IMR-90 (cell line): ENCODE measurements at regions not wholly inside any gene's neighbourhood (a gene's known extent, or its start where the extent isn't known, plus 50 kb on each side); places are given as distances from the start of the nearest gene placed in this dataset.

Experiments used
- ATAC-seq: fragments of 200-7000 bp; cut with Tn5 transposase; 2 replicates; pipeline ENCODE4 v1.9.1; 2020; ENCODE audit warnings: low read depth, mild to moderate bottlenecking, moderate library complexity
- BruUV-seq: library from RNA; stranded (reverse); fragments of 400-500 nt; replicated peaks from 2 replicates; lab custom pipeline; 2021; lab: Mats Ljungman, UMichigan
- CTCF ChIA-PET: fragments of 300-600 bp; formaldehyde crosslinking; extraction: SDS; loops from one replicate; lab custom pipeline; 2021; ENCODE audit warnings: antibody characterized with exemption; lab: Yijun Ruan, JAX
- POLR2A ChIA-PET: fragments of 300-600 bp; sonication (Branson Sonifier 250); formaldehyde crosslinking; loops from one replicate; lab custom pipeline; 2022; ENCODE audit warnings: antibody characterized with exemption; ENCODE audit not compliant: unreplicated experiment; lab: Charles Lee
- DNase-seq: peaks from one replicate; pipeline ENCODE4 v3.0.0; 2013
- H2AFZ ChIP-seq: replicated peaks from 2 replicates; pipeline ENCODE3; 2013; ENCODE audit warnings: low read length, mild to moderate bottlenecking; ENCODE audit not compliant: poor library complexity
- H2AK5ac ChIP-seq: 2 replicates; pipeline ENCODE4 v1.6.1; 2013; ENCODE audit warnings: low read depth, low read length, inconsistent platforms
- H2AK9ac ChIP-seq: replicated peaks from 2 replicates; pipeline ENCODE3; 2013; ENCODE audit warnings: mild to moderate bottlenecking, low read depth, low read length, moderate library complexity; ENCODE audit not compliant: poor library complexity
- H2BK120ac ChIP-seq: 2 replicates; pipeline ENCODE4 v1.6.1; 2013; ENCODE audit warnings: low read depth, low read length, inconsistent platforms
- H2BK15ac ChIP-seq: 3 replicates; pipeline ENCODE4 v1.6.1; 2013; ENCODE audit warnings: low read depth, low read length, inconsistent platforms
- H2BK20ac ChIP-seq: 2 replicates; pipeline ENCODE4 v1.6.1; 2013; ENCODE audit warnings: low read depth, mild to moderate bottlenecking, inconsistent platforms, low read length, moderate library complexity
- H2BK5ac ChIP-seq: 2 replicates; pipeline ENCODE4 v1.6.1; 2013; ENCODE audit warnings: mild to moderate bottlenecking, low read depth, low read length, inconsistent platforms; ENCODE audit not compliant: poor library complexity, severe bottlenecking
- H3K14ac ChIP-seq: replicated peaks from 2 replicates; pipeline ENCODE4 v1.6.1; 2013; ENCODE audit warnings: low read depth, low read length, inconsistent platforms
- H3K18ac ChIP-seq: 2 replicates; pipeline ENCODE4 v1.6.1; 2013; ENCODE audit warnings: low read depth, low read length, control low read depth
- H3K23ac ChIP-seq: 2 replicates; pipeline ENCODE4 v1.6.1; 2013; ENCODE audit warnings: low read depth, low read length, inconsistent platforms
- H3K27ac ChIP-seq: 2 replicates; pipeline ENCODE4 v1.5.1; 2013; ENCODE audit warnings: mild to moderate bottlenecking, control low read depth, low read length; ENCODE audit not compliant: insufficient read depth
- H3K27me3 ChIP-seq: 2 replicates; pipeline ENCODE4 v1.6.1; 2013; ENCODE audit warnings: low read length; ENCODE audit not compliant: control insufficient read depth, insufficient read depth
- H3K36me3 ChIP-seq: 2 replicates; pipeline ENCODE4 v1.6.1; 2013; ENCODE audit warnings: low read length, mixed read lengths; ENCODE audit not compliant: control insufficient read depth, insufficient read depth
- H3K4ac ChIP-seq: 2 replicates; pipeline ENCODE4 v1.6.1; 2013; ENCODE audit warnings: low read depth, low read length, inconsistent platforms
- H3K4me1 ChIP-seq: 2 replicates; pipeline ENCODE4 v1.6.1; 2013; ENCODE audit warnings: low read length, mixed read lengths; ENCODE audit not compliant: control insufficient read depth, insufficient read depth
- H3K4me2 ChIP-seq: 2 replicates; pipeline ENCODE4 v1.6.1; 2013; ENCODE audit warnings: low read depth, mild to moderate bottlenecking, control low read depth, low read length, moderate library complexity
- H3K4me3 ChIP-seq: 2 replicates; pipeline ENCODE4 v1.5.1; 2013; ENCODE audit warnings: low read depth, mild to moderate bottlenecking, control low read depth, low read length, moderate library complexity; ENCODE audit not compliant: insufficient read depth
- H3K56ac ChIP-seq: 2 replicates; pipeline ENCODE4 v1.6.1; 2013; ENCODE audit warnings: low read length, inconsistent platforms; ENCODE audit not compliant: insufficient read depth; ENCODE audit errors: extremely low read depth
- H3K79me1 ChIP-seq, 2 experiments: 2 replicates each; pipeline ENCODE4 v1.6.1; 2013; ENCODE audit warnings: low read length in 2 of 2, inconsistent platforms in 1 of 2, low read depth in 1 of 2
- H3K9ac ChIP-seq: 2 replicates; pipeline ENCODE4 v1.6.1; 2013; ENCODE audit warnings: low read depth, low read length, control low read depth
- H3K9me1 ChIP-seq: 2 replicates; pipeline ENCODE4 v1.6.1; 2013; ENCODE audit warnings: low read length, inconsistent platforms; ENCODE audit not compliant: insufficient read depth
- H3K9me3 ChIP-seq: 2 replicates; pipeline ENCODE4 v1.6.1; 2013; ENCODE audit warnings: low read length; ENCODE audit not compliant: control insufficient read depth, insufficient read depth
- H4K20me1 ChIP-seq: 2 replicates; pipeline ENCODE4 v1.6.1; 2013; ENCODE audit warnings: low read length, inconsistent platforms; ENCODE audit not compliant: insufficient read depth
- H4K5ac ChIP-seq: 2 replicates; pipeline ENCODE4 v1.6.1; 2013; ENCODE audit warnings: mild to moderate bottlenecking, low read depth, low read length, control low read depth
- H4K8ac ChIP-seq, 2 experiments: 2 replicates each; pipeline ENCODE4 v1.6.1; 2013; ENCODE audit warnings: low read depth in 2 of 2, low read length in 2 of 2, control low read depth in 1 of 2, inconsistent platforms in 1 of 2
- H4K91ac ChIP-seq: 2 replicates; pipeline ENCODE4 v1.6.1; 2013; ENCODE audit warnings: low read depth, low read length, inconsistent platforms; ENCODE audit not compliant: insufficient read depth
- BHLHE40 ChIP-seq: fragments of 150-350 bp; IDR thresholded peaks from 2 replicates; pipeline ENCODE4 v1.6.1; 2016; ENCODE audit warnings: mild to moderate bottlenecking, low read depth, low read length
- MAFK ChIP-seq: IDR thresholded peaks from 2 replicates; pipeline ENCODE4 v1.6.1; 2012; ENCODE audit warnings: low read depth, low read length, improper control_type of control experiment
- NFE2L2 ChIP-seq: fragments of 150-350 bp; IDR thresholded peaks from 2 replicates; pipeline ENCODE4 v1.6.1; 2016; ENCODE audit warnings: low read depth, mild to moderate bottlenecking, low read length
- POLR2A ChIP-seq: IDR thresholded peaks from 2 replicates; pipeline ENCODE4 v1.6.1; 2012; ENCODE audit warnings: mild to moderate bottlenecking, low read depth, low read length
- RAD21 ChIP-seq: IDR thresholded peaks from 2 replicates; pipeline ENCODE4 v1.6.1; 2012; ENCODE audit warnings: low read length, improper control_type of control experiment
- RCOR1 ChIP-seq: IDR thresholded peaks from 2 replicates; pipeline ENCODE4 v1.6.1; 2012; ENCODE audit warnings: mild to moderate bottlenecking, low read length, improper control_type of control experiment; ENCODE audit not compliant: insufficient replicate concordance
- RFX5 ChIP-seq: IDR thresholded peaks from 2 replicates; pipeline ENCODE4 v1.8.0; 2012; ENCODE audit warnings: low read depth, mild to moderate bottlenecking, low read length, moderate library complexity
- SMC3 ChIP-seq: fragments of 150-350 bp; IDR thresholded peaks from 2 replicates; pipeline ENCODE4 v1.6.1; 2016; ENCODE audit warnings: low read depth, mild to moderate bottlenecking, antibody characterized with exemption, low read length, moderate library complexity
- WGBS, 2 experiments: methylation state at CpG; one replicate each; pipeline versions ENCODE4 v1.1.5 to v1.1.7; 2013; ENCODE audit warnings: missing lambda C conversion rate in 2 of 2; ENCODE audit not compliant: insufficient read length in 1 of 2; ENCODE audit errors: extremely low coverage in 2 of 2; 5-methylcytosine and 5-hydroxymethylcytosine counted together
- dilution Hi-C: fragments of 300-500 bp; cut with HindIII; formaldehyde crosslinking; loops from one replicate; pipeline ENCODE4 v1.14.3; 2018; ENCODE audit warnings: low sequenced_read_pairs; ENCODE audit not compliant: unreplicated experiment
- in situ Hi-C: fragments of 300-500 bp; cut with MboI; formaldehyde crosslinking; loops from 3 replicates; pipeline ENCODE4 v1.14.3; 2019; ENCODE audit warnings: low sequenced_read_pairs, inconsistent platforms, mixed read lengths
- intact Hi-C: fragments of 100-400 bp; cut with micrococcal nuclease; formaldehyde crosslinking; loops from 2 replicates; pipeline ENCODE4 v1.10.0; 2022
- TF ChIP-seq, protein P1 (sequence below): fragments of 150-350 bp; IDR thresholded peaks from 2 replicates; pipeline ENCODE4 v1.6.1; 2017; ENCODE audit warnings: mild to moderate bottlenecking, antibody characterized with exemption, low read length, low read depth
- TF ChIP-seq, protein P2 (sequence below): conservative IDR thresholded peaks from 2 replicates; pipeline ENCODE4 v1.5.1; 2012; ENCODE audit warnings: mild to moderate bottlenecking, low read depth, low read length, improper control_type of control experiment
- TF ChIP-seq, protein P3 (sequence below): fragments of 150-350 bp; IDR thresholded peaks from 2 replicates; pipeline ENCODE4 v1.6.1; 2016; ENCODE audit warnings: low read depth, mild to moderate bottlenecking, low read length, moderate library complexity, borderline replicate concordance

DNA sequence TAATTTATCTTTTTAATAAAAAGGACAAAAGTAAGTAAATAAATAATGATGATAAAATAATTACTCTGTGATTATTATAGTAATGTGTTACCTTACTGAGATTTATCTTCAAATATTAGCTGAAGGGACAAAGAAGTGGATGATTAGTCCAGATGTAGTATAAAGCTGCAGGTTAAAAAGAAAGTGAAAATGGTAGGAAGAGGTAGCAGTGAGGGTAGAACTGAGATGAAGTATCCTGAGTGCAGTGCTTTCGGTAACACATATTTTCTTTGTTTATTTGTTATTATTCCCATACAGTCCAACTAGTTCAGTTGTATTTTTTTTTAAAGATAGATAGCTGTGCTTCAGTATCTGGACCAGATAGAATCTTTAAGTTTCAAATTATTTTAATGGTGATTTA lies 1203.5 kb downstream of the NCAM2 start:
- in situ Hi-C loops (no loop called here), dilution Hi-C loops (no loop called here)
- POLR2A ChIA-PET = no interaction called here

More for the DNA sequence above, 1203.5 kb downstream of the NCAM2 start:
- Histone ChIP-seq H3K9me3 (peaks cover 5% of the 10 kb centered on the region), H3K79me1 (no peaks in the 10 kb centered on the region), H3K14ac (no peak overlapping the region), H4K8ac (no peak overlapping the region), H3K18ac (no peak overlapping the region), H3K4me1 (no peaks in the 10 kb centered on the region), H2BK15ac (no peak overlapping the region), H3K4me2 (no peak overlapping the region), H3K9ac (no peak overlapping the region), H2AK9ac (no peak overlapping the region), H3K56ac (no peak overlapping the region), H3K4me3 (no peak overlapping the region), H4K91ac (no peak overlapping the region), H2AFZ (no peak overlapping the region), H3K27ac (no peak overlapping the region), H3K23ac (no peak overlapping the region), H4K20me1 (no peaks in the 10 kb centered on the region), H2BK120ac (no peak overlapping the region), H3K4ac (no peak overlapping the region), H2BK5ac (no peak overlapping the region), H3K9me1 (no peaks in the 10 kb centered on the region), H3K27me3 (no peaks in the 10 kb centered on the region), H2AK5ac (no peak overlapping the region), H4K5ac (no peak overlapping the region), H2BK20ac (no peak overlapping the region), H3K36me3 (no peaks in the 10 kb centered on the region)
- DNase-seq = no peak
- TF ChIP-seq RAD21 (no peak), BHLHE40 (no peak), POLR2A (no peak), RFX5 (no peak), SMC3 (no peak), RCOR1 (no peak), NFE2L2 (no peak), MAFK (no peak)
- TF ChIP-seq, protein P1, sequence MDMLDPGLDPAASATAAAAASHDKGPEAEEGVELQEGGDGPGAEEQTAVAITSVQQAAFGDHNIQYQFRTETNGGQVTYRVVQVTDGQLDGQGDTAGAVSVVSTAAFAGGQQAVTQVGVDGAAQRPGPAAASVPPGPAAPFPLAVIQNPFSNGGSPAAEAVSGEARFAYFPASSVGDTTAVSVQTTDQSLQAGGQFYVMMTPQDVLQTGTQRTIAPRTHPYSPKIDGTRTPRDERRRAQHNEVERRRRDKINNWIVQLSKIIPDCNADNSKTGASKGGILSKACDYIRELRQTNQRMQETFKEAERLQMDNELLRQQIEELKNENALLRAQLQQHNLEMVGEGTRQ = no peak
- TF ChIP-seq, protein P2, sequence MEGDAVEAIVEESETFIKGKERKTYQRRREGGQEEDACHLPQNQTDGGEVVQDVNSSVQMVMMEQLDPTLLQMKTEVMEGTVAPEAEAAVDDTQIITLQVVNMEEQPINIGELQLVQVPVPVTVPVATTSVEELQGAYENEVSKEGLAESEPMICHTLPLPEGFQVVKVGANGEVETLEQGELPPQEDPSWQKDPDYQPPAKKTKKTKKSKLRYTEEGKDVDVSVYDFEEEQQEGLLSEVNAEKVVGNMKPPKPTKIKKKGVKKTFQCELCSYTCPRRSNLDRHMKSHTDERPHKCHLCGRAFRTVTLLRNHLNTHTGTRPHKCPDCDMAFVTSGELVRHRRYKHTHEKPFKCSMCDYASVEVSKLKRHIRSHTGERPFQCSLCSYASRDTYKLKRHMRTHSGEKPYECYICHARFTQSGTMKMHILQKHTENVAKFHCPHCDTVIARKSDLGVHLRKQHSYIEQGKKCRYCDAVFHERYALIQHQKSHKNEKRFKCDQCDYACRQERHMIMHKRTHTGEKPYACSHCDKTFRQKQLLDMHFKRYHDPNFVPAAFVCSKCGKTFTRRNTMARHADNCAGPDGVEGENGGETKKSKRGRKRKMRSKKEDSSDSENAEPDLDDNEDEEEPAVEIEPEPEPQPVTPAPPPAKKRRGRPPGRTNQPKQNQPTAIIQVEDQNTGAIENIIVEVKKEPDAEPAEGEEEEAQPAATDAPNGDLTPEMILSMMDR = no peak
- TF ChIP-seq, protein P3, sequence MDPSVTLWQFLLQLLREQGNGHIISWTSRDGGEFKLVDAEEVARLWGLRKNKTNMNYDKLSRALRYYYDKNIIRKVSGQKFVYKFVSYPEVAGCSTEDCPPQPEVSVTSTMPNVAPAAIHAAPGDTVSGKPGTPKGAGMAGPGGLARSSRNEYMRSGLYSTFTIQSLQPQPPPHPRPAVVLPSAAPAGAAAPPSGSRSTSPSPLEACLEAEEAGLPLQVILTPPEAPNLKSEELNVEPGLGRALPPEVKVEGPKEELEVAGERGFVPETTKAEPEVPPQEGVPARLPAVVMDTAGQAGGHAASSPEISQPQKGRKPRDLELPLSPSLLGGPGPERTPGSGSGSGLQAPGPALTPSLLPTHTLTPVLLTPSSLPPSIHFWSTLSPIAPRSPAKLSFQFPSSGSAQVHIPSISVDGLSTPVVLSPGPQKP = no peak
- no peak for ATAC-seq
- intact Hi-C loops = no loop called here
- CTCF ChIA-PET = no interaction called here
- no TSS peak for BruUV-seq
- WGBS, 2 experiments = no CpG with 5 or more reads among the region's 1 CpG
